Stimulated activated CD4-positive, alpha-beta T cell treated with anti-CD3 and anti-CD28 coated beads, Interleukin-15, amount 100 ng/mL, for 1 hour (primary cell): ENCODE measurements at regions not wholly inside any gene's neighbourhood (a gene's known extent, or its start where the extent isn't known, plus 50 kb on each side); places are given as distances from the start of the nearest gene placed in this dataset.
"Not testable (repeated sequence)": the region's sequence is repeated elsewhere in the genome, so short reads cannot be mapped to it uniquely, and the experiment has no call there.

Experiments used
- DNase-seq, 2 donors: peaks; one replicate each; pipeline ENCODE4 v3.0.0-alpha.2; 2020; ENCODE audit warnings: low read depth in 1 of 2, low spot score in 1 of 2

DNA sequence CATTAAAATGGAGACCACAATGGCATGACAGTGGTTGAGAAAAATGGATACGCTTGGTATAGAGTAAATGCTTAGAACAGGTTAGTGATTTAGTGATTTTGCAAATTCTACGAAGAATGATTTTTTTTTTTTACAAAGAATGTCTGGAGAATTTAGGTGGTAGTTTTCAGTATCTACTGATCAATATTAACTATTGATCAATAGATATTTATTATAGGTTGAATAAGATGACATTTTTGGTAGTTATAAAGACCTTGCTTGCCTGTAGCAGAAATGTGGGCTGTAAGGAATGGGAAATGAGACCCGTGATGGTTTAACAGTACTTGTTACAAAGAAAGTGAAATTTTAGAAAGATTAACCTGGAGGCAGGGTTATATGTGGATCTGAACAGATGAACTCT is 137.5 kb downstream of the NR2F2 start:
- no peak for DNase-seq

DNA sequence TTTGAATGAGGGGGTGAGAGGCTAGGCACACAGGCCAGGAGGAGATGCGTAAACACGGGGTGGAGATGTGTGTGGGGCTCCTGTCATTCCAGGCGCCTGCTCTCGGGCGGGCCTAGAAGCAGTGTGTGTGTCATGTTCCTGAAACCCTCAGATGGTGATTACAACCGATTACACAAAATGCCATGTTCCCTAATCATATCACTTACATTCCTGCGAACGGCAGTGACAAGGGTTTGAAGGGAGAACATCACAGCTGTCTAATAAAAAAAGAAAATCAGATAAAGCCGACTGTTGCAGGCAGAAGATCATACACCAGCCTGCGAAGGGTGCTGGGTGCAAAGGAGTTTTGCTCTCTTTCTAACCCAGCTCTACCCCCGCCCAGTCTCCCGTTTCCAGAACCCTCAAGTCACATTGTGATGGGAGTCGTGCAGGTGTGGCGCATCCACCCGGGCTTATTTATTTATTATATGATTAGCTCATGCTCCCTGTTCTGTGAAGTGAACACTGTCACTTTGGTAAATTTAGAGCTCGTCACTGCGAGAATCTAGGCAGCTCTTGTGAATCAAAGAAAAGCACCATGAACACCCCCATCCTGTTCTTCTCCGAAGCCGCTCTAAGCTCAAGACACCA is 140.3 kb downstream of the NR2F2 start:
- DNase-seq: no peak

DNA sequence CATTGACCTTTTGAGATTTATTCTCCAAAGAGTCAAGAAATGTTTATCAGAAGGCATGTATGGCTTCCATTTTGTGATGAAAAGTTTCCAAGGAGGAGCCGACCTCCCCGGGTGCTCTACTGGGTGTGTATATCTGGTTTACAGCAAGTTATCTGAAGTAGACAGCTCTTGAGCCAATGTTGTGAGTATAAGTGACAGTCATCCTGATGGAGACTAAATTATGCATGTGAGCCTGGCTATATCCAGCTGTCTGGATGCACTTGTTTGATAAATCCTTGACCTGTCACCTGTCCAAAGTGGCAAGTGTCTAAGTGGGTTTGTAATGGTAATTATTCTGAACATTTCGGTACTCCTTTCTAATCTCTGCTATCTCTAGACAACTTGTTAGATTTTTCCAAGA is 142.2 kb downstream of the NR2F2 start:
- DNase-seq: no peak

DNA sequence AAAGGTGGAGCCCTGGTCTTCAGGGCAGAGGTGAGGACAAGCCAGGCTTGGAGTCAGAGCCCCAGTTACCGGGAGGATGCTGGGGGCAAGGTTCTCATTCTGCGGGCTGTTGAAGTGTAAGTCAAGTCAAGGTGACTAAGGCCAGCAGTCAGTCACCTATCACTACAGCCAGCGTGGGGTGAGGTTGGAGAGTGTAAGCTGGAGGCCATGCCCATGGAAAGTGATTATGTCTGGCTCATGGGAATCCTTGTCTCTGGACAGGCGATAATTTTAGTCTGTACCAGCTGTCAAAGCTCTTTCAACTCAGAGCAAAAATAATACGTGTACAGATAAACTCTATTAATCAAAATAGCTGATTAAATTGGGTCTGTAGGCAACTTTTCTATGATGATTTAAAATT is 143.1 kb downstream of the NR2F2 start:
- no peak for DNase-seq

DNA sequence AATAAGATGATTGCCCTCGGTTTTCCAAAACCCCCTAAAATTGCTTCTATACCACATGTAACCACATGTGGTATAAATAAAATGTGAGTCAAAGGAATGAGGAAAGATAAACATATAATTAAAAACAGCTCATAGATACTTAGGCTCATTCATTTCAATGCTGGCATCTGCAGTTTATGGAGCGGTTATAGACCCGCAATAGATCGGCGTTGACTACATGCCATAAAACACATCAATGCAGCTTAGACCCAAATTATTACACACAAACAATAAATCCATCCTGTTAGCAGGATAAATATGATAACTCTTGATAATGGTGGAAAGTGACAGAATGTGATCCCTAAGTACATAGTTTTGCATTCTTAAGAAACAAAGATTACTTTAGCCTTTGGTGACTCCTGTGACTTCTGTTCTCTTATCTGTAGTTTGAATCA is 143.7 kb downstream of the NR2F2 start:
- no peak for DNase-seq

DNA sequence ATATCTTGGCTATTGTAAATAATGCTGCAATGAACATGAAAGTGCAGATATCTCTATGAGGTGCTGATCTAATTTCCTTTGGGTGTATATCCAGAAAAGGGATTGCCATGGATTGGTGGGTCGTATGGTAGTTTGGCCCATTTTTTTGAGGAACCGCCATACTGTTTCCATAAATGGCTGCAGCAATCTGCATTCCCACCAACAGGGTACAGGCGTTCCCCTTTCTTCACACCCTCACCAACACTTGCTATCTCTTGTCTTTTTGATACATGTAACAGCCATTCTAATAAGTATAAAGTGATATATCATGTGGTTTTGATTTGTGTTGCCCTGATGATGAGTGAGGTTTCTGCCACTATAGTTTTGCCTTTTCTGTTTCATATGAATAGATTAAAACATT is 146.7 kb downstream of the NR2F2 start:
- DNase-seq: no peak

DNA sequence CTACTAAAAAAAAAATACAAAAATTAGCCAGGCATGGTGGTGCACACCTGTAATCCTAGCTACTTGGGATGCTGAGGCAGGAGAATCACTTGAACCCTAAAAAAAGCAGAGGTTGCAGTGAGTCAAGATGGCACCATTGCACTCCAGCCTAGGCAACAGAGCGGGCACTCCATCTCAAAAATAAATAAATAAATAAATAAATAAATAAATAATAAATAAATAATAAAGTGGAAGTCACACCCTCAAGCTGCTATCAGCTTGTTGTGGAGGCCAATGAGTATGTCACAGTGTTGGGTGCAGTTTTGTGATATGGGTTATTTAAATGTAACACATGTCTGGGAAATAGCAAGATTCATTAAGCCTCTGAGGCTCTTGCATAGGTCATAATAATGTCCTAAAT is 153.9 kb downstream of the NR2F2 start:
- not testable (repeated sequence) for DNase-seq

DNA sequence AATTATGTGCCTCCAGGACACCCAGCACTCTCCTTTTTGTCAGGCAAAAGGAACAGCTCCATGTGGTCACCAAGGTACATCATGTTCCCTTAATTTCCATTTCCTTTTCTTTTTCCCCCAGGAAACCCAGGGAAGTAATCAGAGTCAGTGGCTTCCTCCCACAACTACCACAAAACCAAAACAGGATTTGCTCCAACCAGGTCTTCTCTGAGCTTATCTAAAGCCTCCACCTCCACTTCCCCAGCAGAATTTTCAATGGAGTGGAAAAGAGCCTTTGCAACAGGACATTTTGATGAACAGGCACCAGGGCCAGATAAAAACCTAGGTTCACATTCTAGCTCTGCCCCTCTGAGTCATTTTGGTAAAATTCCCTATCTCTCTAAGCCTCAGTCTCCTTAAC is 154.3 kb downstream of the NR2F2 start:
- DNase-seq: no peak

DNA sequence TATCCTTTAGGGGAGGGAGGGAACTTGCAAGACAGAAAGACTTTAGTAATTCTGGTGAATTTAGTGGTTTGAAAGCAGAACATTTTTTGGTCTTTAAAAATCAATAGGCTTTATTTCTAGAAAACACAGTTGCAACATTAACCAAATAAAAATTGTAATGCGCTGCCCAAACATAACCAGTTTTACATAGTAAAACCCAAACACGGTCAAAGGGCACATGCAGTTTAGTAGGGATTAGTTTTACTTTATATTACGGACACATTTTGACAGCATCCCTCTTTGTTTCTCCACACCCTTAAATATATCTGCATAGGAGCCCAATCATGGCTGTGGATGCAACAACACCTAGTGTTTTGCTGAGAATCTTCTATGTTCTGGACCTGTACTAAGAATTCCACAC is 156.7 kb downstream of the NR2F2 start:
- no peak for DNase-seq

DNA sequence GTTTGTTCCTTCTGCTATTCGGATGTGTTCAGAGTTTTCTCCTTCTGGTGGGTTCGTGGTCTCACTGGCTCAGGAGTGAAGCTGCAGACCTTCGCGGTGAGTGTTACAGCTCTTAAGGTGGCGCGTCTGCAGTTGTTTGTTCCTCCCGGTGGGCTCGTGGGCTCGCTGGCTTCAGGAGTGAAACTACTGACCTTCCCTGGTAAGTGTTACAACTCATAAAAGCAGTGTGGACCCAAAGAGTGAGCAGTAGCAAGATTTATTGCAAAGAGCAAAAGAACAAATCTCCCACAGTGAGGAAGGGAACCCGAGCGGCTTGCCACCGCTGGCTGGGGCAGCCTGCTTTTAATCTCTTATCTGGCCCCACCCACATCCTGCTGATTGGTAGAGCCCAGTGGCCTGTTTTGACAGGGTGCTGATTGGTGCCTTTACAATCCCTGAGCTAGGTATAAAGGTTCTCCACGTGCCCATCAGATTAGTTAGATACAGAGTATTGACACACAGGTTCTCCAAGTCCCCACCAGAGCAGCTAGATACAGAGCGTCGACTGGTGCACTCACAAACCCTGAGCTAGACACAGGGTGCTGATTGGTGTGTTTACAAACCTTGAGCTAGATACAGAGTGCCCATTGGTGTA is 160.7 kb downstream of the NR2F2 start:
- DNase-seq: not testable (repeated sequence)

DNA sequence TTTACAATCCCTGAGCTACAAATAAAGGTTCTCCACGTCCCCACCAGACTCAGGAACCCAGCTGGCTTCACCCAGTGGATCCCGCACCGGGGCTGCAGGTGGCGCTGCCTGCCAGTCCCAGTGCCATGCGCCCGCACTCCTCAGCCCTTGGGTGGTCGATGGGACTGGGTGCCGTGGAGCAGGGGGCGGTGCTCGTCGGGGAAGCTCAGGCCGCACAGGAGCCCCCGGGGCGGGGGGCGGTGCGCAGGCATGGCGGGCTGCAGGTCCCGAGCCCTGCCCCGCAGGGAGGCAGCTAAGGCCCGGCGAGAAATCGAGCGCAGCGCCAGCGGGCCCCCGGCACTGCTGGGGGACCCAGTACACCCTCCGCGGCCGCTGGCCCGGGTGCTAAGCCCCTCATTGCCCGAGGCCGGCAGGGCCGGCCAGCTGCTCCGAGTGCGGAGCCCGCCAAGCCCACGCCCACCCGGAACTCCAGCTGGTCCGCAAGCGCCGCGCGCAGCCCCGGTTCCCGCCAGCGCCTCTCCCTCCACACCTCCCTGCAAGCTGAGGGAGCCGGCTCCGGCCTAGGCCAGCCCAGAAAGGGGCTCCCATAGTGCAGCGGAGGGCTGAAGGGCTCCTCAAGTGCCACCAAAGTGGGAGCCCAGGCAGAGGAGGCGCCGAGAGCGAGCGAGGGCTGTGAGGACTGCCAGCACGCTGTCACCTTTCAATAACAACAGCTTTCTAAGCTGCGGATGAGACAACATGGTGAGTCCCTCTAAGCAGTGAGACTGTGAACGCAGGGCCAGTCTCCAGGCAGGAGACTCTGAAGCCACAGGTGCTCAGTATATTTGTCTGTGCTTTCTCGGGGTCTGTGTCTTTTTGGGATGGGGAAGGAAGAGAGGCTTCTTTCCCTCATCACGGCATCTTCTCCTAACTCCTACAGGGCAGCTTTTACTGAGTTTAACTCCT is 161.5 kb downstream of the NR2F2 start:
- DNase-seq: not testable (repeated sequence)

DNA sequence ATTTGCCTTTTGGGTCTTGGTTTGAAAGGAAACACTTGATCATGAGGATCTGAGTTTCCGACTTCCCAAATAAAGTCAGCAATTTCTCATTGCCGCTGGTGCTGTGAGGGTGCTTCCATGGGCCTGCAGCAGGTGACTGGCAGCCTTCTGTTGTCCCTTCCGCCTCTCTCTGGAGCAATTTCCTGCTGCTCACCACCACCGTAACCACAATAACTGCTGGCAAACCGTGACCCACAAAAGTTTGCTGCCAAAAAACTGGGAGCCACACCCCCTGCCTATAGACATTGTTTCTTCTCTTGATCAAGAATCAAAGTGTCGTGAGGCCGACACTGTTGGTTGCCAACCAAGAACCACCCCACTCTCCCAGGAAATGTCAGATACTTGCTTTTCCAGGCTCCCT is 164.0 kb downstream of the NR2F2 start:
- no peak for DNase-seq

DNA sequence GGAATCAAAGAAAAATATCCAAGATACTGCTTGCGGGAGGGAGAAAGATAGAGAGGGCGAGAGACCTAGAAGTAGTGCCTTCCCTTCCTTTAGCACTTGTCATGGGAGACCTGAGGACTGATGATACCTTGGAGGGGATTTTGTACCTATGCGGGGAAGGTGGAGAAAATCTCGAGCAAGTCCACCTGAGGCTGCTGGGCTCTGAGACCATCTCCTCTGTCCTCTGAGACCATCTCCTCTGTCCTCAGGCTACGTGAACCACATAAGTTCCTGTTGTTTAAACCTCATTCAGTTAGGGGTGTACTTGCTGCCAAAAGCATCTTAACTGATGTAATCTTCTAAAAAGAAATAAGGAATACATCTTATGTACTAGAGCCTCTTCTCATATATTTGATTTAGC is 164.9 kb downstream of the NR2F2 start:
- DNase-seq: no peak

DNA sequence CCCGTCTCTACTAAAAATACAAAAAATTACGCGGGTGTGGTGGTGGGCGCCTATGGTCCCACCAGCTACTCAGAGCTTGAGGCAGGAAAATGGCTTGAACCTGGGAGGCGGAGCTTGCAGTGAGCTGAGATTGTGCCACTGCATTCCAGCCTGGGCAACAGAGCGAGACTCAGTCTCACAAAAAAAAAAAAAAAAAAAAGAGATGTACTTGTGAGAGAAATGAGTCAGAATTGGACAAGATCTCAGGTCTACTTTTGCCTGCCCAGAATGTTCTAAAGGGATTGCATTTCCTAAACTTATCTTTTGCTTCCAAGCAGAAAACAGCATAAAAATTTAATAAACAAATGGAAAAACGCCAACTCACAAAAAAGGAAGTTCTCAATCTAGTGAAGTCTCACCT is 167.5 kb downstream of the NR2F2 start:
- no peak for DNase-seq

DNA sequence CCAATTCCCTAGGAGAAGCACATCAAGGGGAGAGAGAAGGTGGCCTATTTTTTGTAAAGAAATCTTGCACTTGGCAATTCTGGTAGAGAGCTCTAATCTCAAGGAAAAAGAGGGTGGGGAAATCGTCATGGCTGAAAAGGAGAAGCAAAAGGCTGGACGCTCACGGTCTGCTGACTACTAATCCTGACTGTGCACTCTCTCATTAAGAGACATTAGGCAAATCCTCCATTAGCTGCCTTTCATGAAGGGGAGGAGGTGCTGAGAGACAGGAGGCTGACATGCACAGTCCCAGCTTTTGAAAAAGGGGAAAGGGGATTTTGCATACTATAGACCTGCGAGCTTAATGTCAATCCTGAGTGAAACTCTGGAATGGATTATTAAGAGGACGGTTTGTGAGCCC is 170.0 kb downstream of the NR2F2 start:
- no peak for DNase-seq

DNA sequence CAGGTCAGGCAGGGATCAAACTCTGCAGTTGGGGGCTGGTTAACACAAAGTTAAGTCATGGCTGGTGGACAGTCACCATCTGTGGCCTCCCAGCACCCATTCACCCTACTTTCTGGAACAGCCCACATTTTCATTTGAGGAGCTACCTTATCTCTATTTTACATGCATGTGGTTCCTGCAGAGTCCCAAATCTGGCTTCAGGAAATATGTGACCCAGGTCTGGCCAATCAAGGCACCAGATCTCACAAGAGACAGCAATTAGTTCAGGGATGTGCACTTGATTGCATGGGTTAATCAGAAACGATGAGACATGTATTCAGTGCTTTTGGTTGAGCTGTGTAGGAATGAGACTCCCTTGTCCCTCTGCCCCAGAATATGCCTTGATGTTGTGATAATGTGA is 170.9 kb downstream of the NR2F2 start:
- no peak for DNase-seq

DNA sequence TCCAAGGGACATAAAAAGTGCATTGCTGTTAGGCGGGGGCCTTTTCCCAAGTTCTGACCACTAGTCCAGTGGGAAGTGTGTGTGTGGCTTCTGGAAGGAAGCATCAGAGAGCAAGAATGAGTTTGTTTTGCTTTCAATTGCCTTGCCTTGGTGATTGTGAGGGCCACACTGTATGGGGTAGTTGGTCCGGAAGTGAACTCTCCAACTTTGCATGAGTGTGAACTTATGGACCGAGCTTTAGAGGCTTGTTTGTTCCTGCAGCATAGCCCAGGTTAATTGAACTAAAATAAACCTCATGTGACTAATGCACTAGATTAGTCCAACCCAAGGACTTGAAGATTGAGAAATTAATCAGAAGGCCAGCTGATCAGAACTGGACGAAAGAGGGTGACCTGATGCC is 171.7 kb downstream of the NR2F2 start:
- no peak for DNase-seq

DNA sequence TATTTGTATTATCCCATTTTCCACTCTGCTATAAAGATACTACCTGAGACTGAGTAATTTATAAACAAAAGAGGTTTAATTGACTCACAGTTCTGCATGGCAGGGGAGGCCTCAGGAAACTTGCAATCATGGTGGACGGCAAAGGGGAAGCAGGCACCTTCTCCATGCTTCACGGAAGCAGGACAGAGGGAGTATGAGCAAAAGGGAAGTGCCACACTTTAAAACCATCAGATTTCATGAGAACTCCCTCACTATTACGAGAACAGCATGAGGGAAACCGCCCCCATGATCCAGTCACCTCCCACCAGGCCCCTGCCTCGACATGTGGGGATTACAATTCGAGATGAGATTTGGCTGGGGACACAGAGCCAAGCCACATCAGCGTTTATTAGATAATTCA is 172.8 kb downstream of the NR2F2 start:
- no peak for DNase-seq

DNA sequence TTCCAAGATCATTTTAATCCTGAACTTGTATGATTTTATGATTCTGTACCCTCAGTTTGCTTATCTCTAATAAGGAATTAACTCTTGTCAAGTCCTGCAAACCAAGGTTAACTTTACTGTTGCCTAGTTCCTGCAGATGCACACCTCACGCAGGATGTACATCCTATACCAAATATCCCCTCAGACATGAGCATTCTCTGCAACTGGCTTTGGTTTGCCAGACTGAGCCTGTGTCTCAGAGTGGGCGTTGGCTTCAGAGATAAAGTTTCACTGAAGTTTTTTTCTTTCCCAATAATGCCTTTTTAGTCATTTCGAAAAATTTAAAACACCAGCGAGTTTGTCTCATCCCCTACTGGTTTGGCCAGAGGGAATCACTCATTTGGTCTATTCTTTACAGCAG is 173.9 kb downstream of the NR2F2 start:
- no peak for DNase-seq

DNA sequence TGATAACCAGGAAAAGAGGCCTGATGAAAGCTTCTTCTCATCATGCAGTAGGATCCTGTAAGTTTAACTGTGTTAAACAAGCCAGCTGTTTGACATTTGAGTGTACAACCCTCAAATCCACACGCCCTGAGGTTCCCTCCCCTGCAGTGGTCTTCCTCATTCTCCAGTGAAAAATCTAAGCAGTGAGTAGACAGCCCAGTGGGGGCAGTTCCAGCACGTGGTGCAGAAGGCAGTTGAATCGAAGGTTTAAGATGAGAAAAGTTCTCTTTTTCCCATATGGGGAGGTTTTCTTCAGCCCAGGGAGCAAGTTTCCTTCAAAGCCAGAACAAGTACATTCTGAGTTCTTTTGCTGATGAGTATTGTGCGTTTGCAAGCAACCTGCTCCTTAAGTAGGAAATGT is 174.5 kb downstream of the NR2F2 start:
- no peak for DNase-seq

DNA sequence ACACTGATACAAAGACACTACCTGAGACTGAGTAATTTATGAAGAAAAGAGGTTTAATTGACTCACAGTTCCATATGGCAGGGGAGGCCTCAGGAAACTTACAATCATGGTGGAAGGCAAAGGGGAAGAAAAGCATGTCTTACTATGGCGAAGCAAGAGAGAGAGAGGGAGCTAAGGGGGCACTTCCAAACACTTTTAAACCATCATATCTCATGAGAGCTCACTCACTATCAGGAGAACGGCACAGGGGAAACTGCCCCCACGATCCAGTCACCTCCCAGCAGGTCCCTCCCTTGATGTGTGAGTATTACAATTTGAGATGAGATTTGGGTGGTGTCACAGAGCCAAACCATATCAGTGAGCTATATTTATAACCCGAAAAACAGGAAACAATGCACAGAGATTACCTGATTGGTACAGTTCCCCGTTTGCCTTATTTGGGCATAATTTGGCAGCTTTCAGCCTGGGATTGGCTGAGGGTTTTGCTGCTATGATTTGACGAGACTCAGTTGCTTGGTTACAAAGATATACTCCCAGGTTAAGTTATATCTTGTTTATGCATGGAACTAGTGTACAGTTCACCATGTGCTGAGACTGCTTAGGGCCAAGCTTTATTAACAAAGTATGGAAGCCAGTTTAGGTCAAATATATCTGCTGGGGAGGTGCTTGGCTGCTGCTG is 184.2 kb downstream of the NR2F2 start:
- no peak for DNase-seq

DNA sequence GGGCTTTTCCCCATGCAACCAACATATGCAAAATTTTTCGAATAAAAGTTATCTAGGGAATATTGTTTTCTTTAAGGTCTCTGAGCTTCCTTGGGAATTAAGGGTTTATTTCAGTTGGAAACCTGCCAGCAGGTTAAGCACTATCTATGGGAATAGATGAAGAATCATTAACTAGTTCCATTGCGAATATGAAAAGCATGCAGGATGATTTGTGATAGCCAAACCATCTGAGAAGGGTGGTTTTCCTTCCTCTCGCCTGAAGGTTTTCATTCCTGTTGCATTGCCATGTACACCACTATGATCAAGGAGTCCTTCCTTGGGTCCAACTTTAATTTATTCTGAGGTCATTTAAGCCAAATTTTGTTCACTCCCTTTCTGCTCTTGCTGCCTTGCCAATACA is 184.9 kb downstream of the NR2F2 start:
- DNase-seq: no peak
